ENCODE measurements at regions not wholly inside any gene's neighbourhood (a gene's known extent, or its start where the extent isn't known, plus 50 kb on each side); places are given as distances from the start of the nearest gene placed in this dataset.

DNA sequence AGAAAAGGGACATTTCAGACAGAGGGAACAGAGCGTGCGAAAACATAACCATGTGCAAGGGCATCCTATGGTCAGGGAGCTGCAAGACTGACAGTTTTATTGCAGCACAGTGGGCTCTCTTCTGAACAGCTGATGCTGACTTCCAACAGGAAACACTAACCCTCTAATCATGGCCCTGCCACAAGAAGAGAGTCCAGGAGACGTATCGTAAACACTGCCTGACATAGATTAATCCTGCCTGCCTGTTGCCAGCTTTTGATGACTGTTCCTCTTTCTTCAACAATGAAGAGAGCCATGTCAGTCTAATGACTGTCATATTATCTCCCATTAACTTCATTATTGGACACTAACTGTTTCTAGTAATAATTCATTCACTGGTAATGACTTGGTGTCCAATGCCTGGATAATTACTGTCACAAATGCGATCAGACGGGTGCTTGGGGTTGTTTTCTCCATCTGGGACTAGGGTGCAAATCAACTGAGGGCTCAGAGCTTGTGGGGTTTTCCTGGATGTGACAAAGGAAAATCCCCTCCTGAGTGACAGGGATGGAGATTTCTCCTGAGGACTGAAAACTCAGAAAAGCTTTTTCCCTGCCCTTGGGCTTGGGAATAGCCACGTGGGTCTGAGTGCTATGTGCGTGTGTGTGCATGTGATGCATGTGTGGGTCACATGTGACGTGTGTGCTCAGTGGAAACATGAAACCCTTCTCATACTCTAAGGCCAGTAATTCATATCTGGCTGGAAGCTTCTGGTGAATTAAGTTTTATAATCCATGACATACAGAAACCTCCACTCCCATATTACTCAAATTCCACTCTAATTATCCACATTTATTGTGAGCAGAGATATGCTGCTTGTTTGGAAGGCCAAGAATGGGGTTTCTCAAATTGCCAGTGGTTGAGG lies 144.0 kb upstream of the PLXNA2 start:
- Histone ChIP-seq H3K27me3 (ENCODE audit: control insufficient read depth, insufficient read depth, low read length) (peaks cover 6% of the 10 kb centered on the region), H3K9ac (ENCODE audit: low read depth, low read length) (no peak overlapping the region), H3K4me3 (ENCODE audit: low read length) (no peak overlapping the region), H3K4me1 (ENCODE audit: control insufficient read depth, insufficient read depth, low read length) (no peaks in the 10 kb centered on the region), H3K4me2 (ENCODE audit: low read length) (no peak overlapping the region), H3K9me3 (replicated peaks; ENCODE audit: low read length) (no peaks in the 10 kb centered on the region), H3K36me3 (ENCODE audit: insufficient read depth, low read length) (no peaks in the 10 kb centered on the region)

DNA sequence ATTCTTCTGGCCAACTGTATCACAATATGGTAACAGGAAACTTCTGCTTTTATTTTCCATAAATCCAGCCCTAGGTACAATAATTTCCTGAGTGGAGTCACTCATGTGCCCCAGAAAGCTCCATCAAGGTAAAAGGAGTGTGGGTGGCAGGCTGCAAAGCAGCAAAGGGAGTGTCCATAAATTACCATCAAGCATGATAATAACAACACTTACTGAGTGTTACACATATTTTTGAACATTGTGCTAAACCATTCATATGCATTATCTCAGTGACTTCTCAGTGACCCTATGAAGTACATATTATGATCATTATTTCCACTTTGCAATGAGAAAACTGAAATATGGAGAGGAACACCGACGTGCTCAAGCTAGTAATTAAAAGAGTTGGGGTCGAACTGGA lies 149.2 kb upstream of the PLXNA2 start:
- Histone ChIP-seq H3K9ac (ENCODE audit: low read depth, low read length) (no peak overlapping the region), H3K4me3 (ENCODE audit: low read length) (no peak overlapping the region), H3K9me3 (replicated peaks; ENCODE audit: low read length) (no peaks in the 10 kb centered on the region), H3K4me2 (ENCODE audit: low read length) (no peak overlapping the region), H3K4me1 (ENCODE audit: control insufficient read depth, insufficient read depth, low read length) (no peaks in the 10 kb centered on the region), H3K36me3 (ENCODE audit: insufficient read depth, low read length) (no peaks in the 10 kb centered on the region), H3K27me3 (ENCODE audit: control insufficient read depth, insufficient read depth, low read length) (peaks cover 3% of the 10 kb centered on the region)

DNA sequence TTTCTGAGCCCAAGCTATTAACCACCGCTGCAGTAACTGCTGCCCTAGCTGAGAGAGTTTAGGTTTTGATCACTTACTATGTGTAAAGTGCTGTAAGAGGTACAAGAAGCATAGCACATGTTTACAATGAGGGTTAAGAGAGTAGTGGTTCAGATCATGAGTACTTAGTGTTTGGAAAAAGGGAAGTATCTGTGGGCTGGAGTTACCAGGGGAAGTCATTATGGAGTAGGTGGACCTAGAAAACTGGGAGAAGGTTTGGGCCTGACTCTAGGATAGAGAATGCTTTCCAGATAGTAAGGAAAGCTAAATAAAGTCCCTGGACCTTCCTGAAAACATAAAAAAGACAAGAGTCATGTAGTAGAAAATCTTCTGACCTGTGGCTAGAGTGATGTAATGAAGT lies 149.6 kb upstream of the PLXNA2 start:
- peaks cover 3% of the 10 kb centered on the region for H3K27me3 ChIP-seq (ENCODE audit: control insufficient read depth, insufficient read depth, low read length)
- H3K9me3 ChIP-seq (replicated peaks; ENCODE audit: low read length) = no peaks in the 10 kb centered on the region
- no peak overlapping the region for H3K4me3 ChIP-seq (ENCODE audit: low read length)
- no peaks in the 10 kb centered on the region for H3K4me1 ChIP-seq (ENCODE audit: control insufficient read depth, insufficient read depth, low read length)
- H3K36me3 ChIP-seq (ENCODE audit: insufficient read depth, low read length) = no peaks in the 10 kb centered on the region
- H3K9ac ChIP-seq (ENCODE audit: low read depth, low read length) = no peak overlapping the region
- no peak overlapping the region for H3K4me2 ChIP-seq (ENCODE audit: low read length)

DNA sequence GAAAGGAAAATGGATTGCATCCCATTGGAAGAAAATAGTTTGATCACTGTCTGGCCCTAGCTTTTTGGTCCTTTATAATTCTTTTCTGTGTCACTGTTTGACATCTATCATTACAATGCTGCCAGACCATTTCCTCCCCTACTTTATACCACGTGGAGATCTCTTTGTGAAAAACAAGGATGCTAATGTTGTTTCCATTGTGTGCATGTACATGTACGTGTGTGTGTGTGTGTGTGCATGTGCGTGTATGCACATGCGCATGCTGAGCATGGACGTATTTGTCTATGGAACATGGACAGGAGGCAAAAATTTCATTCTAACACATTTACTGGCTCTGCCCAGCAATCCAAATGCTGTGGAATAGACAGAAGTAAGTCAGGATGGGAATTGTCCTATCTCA lies 153.1 kb upstream of the PLXNA2 start:
- H3K4me2 ChIP-seq (ENCODE audit: low read length) = no peak overlapping the region
- H3K4me1 ChIP-seq (ENCODE audit: control insufficient read depth, insufficient read depth, low read length) = no peaks in the 10 kb centered on the region
- H3K27me3 ChIP-seq (ENCODE audit: control insufficient read depth, insufficient read depth, low read length) = no peaks in the 10 kb centered on the region
- H3K4me3 ChIP-seq (ENCODE audit: low read length) = no peak overlapping the region
- no peaks in the 10 kb centered on the region for H3K36me3 ChIP-seq (ENCODE audit: insufficient read depth, low read length)
- no peaks in the 10 kb centered on the region for H3K9me3 ChIP-seq (replicated peaks; ENCODE audit: low read length)
- H3K9ac ChIP-seq (ENCODE audit: low read depth, low read length) = no peak overlapping the region

DNA sequence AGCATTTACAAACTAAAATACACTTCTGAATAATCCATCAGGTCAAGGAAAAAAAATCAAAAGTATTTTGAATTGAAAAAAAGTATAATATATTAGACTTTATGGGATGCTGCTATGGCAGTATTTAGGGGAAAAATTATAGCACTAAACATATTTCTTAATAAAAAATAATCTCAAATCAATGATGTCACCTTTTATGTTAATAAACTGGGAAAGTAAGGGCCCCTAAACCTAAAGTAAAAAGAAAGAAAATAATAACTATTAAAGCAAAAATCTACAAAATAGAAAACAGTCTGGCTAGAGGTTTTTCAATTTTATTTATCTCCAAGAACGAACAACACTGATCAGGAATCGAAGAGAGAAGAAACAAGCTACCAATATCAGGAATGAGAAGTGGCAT lies 160.8 kb upstream of the PLXNA2 start:
- Histone ChIP-seq H3K9ac (ENCODE audit: low read depth, low read length) (no peak overlapping the region), H3K36me3 (ENCODE audit: insufficient read depth, low read length) (no peaks in the 10 kb centered on the region), H3K4me1 (ENCODE audit: control insufficient read depth, insufficient read depth, low read length) (no peaks in the 10 kb centered on the region), H3K27me3 (ENCODE audit: control insufficient read depth, insufficient read depth, low read length) (no peaks in the 10 kb centered on the region), H3K4me3 (ENCODE audit: low read length) (no peak overlapping the region), H3K9me3 (replicated peaks; ENCODE audit: low read length) (no peaks in the 10 kb centered on the region), H3K4me2 (ENCODE audit: low read length) (no peak overlapping the region)

DNA sequence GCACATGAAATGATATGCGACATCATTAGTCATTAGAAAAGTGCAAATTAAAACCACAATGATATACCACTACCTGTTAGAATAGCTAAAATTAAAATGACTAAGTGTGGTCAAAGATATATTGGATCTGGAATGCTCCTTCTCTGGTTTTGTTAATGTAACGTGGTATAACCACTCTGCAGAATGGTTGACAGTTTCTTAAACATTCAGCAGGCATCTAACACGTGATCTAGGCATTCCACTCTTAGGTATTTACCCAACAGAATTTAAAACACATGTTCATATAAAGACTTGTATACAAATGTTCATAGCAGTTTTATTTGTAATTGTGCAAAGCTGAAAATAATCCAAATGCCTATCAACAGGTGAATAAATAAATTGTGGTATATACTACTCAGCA lies 165.0 kb upstream of the PLXNA2 start:
- H3K4me1 ChIP-seq (ENCODE audit: control insufficient read depth, insufficient read depth, low read length) = no peaks in the 10 kb centered on the region
- H3K4me3 ChIP-seq (ENCODE audit: low read length) = no peak overlapping the region
- no peak overlapping the region for H3K9ac ChIP-seq (ENCODE audit: low read depth, low read length)
- no peaks in the 10 kb centered on the region for H3K36me3 ChIP-seq (ENCODE audit: insufficient read depth, low read length)
- H3K9me3 ChIP-seq (replicated peaks; ENCODE audit: low read length) = no peaks in the 10 kb centered on the region
- no peaks in the 10 kb centered on the region for H3K27me3 ChIP-seq (ENCODE audit: control insufficient read depth, insufficient read depth, low read length)
- no peak overlapping the region for H3K4me2 ChIP-seq (ENCODE audit: low read length)

DNA sequence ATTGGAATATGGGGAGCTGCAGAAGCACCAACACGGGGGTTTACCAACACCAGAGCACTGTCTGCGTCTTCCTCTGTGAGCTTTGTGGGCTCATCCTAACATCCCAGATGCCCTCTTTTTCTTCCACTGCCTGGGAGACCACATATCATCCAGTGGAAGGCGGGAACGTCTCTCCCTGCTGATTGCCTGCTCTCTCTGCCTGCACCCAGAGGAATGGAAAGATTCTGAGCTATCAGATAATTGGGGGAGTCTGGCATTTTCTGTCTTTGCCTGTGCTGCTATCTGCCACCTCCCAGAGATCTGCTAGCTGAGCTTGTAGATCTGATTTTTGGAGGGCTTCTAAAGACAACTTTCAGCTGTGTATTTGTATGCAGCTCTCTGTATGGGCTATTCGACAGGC lies 166.2 kb upstream of the PLXNA2 start:
- no peaks in the 10 kb centered on the region for H3K9me3 ChIP-seq (replicated peaks; ENCODE audit: low read length)
- no peaks in the 10 kb centered on the region for H3K36me3 ChIP-seq (ENCODE audit: insufficient read depth, low read length)
- H3K27me3 ChIP-seq (ENCODE audit: control insufficient read depth, insufficient read depth, low read length) = no peaks in the 10 kb centered on the region
- no peaks in the 10 kb centered on the region for H3K4me1 ChIP-seq (ENCODE audit: control insufficient read depth, insufficient read depth, low read length)
- H3K9ac ChIP-seq (ENCODE audit: low read depth, low read length) = no peak overlapping the region
- H3K4me2 ChIP-seq (ENCODE audit: low read length) = no peak overlapping the region
- no peak overlapping the region for H3K4me3 ChIP-seq (ENCODE audit: low read length)

DNA sequence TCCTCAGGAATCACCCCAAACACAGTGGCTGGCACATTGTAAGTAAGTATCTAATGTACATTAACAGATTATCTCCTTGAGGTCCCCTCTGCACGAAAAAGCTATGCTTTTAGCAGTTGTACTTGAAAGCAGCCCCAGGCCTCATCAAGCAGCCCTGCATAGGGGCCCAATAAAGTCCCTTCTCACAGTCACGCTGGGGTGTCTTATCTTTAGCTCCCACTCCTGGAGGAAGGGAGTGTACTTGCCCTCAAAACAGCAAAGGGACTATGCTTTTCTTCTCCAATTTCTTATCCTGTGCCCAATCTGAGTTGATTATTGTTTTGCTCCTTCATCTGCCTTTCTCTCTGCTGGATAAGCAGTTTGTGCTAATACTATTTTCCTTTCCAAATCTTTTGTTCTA lies 168.8 kb upstream of the PLXNA2 start:
- no peak overlapping the region for H3K9ac ChIP-seq (ENCODE audit: low read depth, low read length)
- H3K4me1 ChIP-seq (ENCODE audit: control insufficient read depth, insufficient read depth, low read length) = no peaks in the 10 kb centered on the region
- no peak overlapping the region for H3K4me3 ChIP-seq (ENCODE audit: low read length)
- H3K9me3 ChIP-seq (replicated peaks; ENCODE audit: low read length) = no peaks in the 10 kb centered on the region
- H3K4me2 ChIP-seq (ENCODE audit: low read length) = no peak overlapping the region
- no peaks in the 10 kb centered on the region for H3K36me3 ChIP-seq (ENCODE audit: insufficient read depth, low read length)
- H3K27me3 ChIP-seq (ENCODE audit: control insufficient read depth, insufficient read depth, low read length) = peaks cover 7% of the 10 kb centered on the region

DNA sequence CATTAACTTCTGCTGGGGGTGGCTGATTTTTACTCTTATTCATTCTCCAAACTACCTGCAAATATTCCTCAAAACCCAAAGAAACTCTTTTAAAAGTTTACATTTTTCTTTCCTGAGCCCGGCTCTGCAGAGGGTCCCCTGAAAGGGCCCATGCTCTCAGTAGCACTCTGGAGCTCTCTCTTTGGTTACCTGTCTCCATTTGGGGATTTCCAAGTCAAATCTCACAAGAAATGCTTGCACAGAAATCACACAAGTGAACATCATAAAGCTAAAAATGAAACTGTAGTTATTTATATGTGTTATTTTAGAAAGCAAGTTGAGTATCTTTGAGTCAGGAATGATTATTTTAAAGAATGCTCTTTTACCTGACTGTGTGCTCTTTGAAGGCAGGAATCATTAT lies 174.5 kb upstream of the PLXNA2 start:
- no peak overlapping the region for H3K9ac ChIP-seq (ENCODE audit: low read depth, low read length)
- H3K4me2 ChIP-seq (ENCODE audit: low read length) = no peak overlapping the region
- H3K4me3 ChIP-seq (ENCODE audit: low read length) = no peak overlapping the region
- peaks cover 7% of the 10 kb centered on the region for H3K27me3 ChIP-seq (ENCODE audit: control insufficient read depth, insufficient read depth, low read length)
- no peaks in the 10 kb centered on the region for H3K4me1 ChIP-seq (ENCODE audit: control insufficient read depth, insufficient read depth, low read length)
- no peaks in the 10 kb centered on the region for H3K9me3 ChIP-seq (replicated peaks; ENCODE audit: low read length)
- no peaks in the 10 kb centered on the region for H3K36me3 ChIP-seq (ENCODE audit: insufficient read depth, low read length)

DNA sequence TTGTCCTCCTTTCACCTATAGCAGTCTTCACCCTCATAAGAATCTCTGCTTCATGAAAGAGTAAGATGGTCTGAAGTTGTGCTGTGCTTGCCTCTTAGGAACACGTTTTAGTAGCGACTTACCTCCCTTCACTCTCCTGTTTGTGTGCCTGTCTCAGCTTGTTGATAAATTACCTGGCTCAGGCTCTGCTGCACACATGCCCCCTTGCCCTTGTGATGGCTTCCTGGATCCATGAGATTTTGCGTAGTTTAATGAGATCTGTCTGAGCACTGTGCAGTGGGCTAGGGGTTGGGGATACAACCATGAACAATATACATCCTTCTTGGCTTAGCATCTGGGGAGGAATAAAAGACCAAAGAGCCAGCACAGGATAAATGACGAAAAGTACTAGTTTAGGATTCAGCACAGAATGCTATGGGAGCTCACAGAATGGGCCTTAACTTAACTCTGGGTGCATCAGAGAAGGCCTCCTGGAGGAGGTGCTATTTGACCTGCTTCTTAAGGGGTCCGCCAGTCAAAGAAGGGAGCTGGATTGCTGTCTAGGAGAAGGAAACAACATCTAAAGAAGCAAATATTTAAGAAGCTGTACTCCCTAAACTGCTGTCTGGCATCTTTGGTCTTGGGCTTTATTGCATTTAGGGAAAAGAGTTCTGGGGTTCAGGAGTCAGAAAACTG lies 175.7 kb upstream of the PLXNA2 start:
- no peaks in the 10 kb centered on the region for H3K4me1 ChIP-seq (ENCODE audit: control insufficient read depth, insufficient read depth, low read length)
- H3K36me3 ChIP-seq (ENCODE audit: insufficient read depth, low read length) = no peaks in the 10 kb centered on the region
- peaks cover 7% of the 10 kb centered on the region for H3K27me3 ChIP-seq (ENCODE audit: control insufficient read depth, insufficient read depth, low read length)
- no peak overlapping the region for H3K9ac ChIP-seq (ENCODE audit: low read depth, low read length)
- no peaks in the 10 kb centered on the region for H3K9me3 ChIP-seq (replicated peaks; ENCODE audit: low read length)
- no peak overlapping the region for H3K4me3 ChIP-seq (ENCODE audit: low read length)
- no peak overlapping the region for H3K4me2 ChIP-seq (ENCODE audit: low read length)

DNA sequence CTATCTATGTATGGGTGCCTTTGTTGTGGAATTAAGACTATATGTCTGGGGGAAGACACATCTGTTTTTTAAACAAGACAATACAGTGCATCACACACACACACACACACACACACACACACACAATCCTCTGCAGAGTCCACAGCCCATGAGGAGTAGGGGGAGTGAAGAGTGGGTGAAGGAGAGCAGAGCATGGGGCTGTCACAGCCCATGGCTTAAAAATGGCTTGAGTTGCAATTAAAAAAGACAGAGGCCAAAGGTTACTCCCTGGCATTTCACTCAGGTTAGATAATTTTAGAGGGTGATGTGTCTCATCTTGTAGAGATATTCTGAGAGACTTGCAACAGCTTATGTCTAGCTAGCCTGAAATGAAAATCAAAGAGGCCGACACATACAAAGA lies 176.5 kb upstream of the PLXNA2 start:
- Histone ChIP-seq H3K4me1 (ENCODE audit: control insufficient read depth, insufficient read depth, low read length) (no peaks in the 10 kb centered on the region), H3K36me3 (ENCODE audit: insufficient read depth, low read length) (no peaks in the 10 kb centered on the region), H3K9ac (ENCODE audit: low read depth, low read length) (no peak overlapping the region), H3K4me3 (ENCODE audit: low read length) (no peak overlapping the region), H3K9me3 (replicated peaks; ENCODE audit: low read length) (no peaks in the 10 kb centered on the region), H3K4me2 (ENCODE audit: low read length) (no peak overlapping the region), H3K27me3 (ENCODE audit: control insufficient read depth, insufficient read depth, low read length) (peaks cover 7% of the 10 kb centered on the region)

DNA sequence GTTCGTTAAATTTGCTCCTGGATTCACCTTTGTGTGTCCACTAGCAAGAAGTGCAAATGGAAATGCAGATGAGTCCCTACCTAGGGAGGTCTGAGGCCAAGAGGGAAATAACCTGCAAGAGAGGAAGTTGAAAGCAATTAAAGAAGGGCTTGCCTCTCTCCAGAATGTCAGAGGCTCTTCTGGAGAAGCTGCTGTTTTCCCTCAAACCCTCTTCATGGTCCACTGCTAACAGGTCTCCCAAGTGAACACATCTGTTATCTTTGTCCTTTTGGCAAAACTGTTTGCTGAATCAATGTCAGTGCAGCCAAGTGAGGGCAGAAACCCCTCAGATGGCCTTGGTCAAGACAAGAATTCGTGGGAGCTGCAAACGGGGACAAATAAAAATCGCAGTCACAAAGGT lies 177.3 kb upstream of the PLXNA2 start:
- Histone ChIP-seq H3K4me2 (ENCODE audit: low read length) (no peak overlapping the region), H3K36me3 (ENCODE audit: insufficient read depth, low read length) (no peaks in the 10 kb centered on the region), H3K9me3 (replicated peaks; ENCODE audit: low read length) (no peaks in the 10 kb centered on the region), H3K4me1 (ENCODE audit: control insufficient read depth, insufficient read depth, low read length) (no peaks in the 10 kb centered on the region), H3K27me3 (ENCODE audit: control insufficient read depth, insufficient read depth, low read length) (peaks cover 7% of the 10 kb centered on the region), H3K9ac (ENCODE audit: low read depth, low read length) (no peak overlapping the region), H3K4me3 (ENCODE audit: low read length) (no peak overlapping the region)
